ENCODE measurements at regions not wholly inside any gene's neighbourhood (a gene's known extent, or its start where the extent isn't known, plus 50 kb on each side); places are given as distances from the start of the nearest gene placed in this dataset.

- TF ChIP-seq CTCF (IDR thresholded peaks at IDR 0.05) (no peak), POLR2A (IDR thresholded peaks at IDR 0.05) (no peak)
These were observed 150.3 kb upstream of the SEMA6A start for GRCh38 chr5:116724971-116725370.
